ENCODE measurements at regions not wholly inside any gene's neighbourhood (a gene's known extent, or its start where the extent isn't known, plus 50 kb on each side); places are given as distances from the start of the nearest gene placed in this dataset.

GRCh38 chr2:42108852-42109251, 60.3 kb upstream of the EML4 start:
- no peak for TF ChIP-seq CTCF (conservative IDR thresholded peaks at IDR 0.05)
- no peak overlapping the region for H3K4me3 Mint-ChIP-seq
- no peaks in the 10 kb centered on the region for H3K27me3 Mint-ChIP-seq (ENCODE audit: low read depth)
- H3K36me3 Mint-ChIP-seq (ENCODE audit: low read depth), result no peaks in the 10 kb centered on the region
- peaks cover 8% of the 10 kb centered on the region for H3K4me1 Mint-ChIP-seq
- no peaks in the 10 kb centered on the region for H3K9me3 Mint-ChIP-seq
- no peak overlapping the region for H3K27ac Mint-ChIP-seq (ENCODE audit: unreplicated experiment)
- DNase-seq (ENCODE audit: low read depth, low spot score), result no peak

GRCh38 chr2:42109959-42110640, 59.1 kb upstream of the EML4 start:
- TF ChIP-seq CTCF (conservative IDR thresholded peaks at IDR 0.05), result no peak
- H3K9me3 Mint-ChIP-seq, result no peaks in the 10 kb centered on the region
- H3K27ac Mint-ChIP-seq (ENCODE audit: unreplicated experiment), result no peak overlapping the region
- H3K4me3 Mint-ChIP-seq, result no peak overlapping the region
- H3K4me1 Mint-ChIP-seq, result peaks cover 3% of the 10 kb centered on the region
- no peaks in the 10 kb centered on the region for H3K27me3 Mint-ChIP-seq (ENCODE audit: low read depth)
- H3K36me3 Mint-ChIP-seq (ENCODE audit: low read depth), result no peaks in the 10 kb centered on the region
- no peak for DNase-seq (ENCODE audit: low read depth, low spot score)

- DNase-seq (ENCODE audit: low read depth, low spot score), result no peak
- H3K9me3 Mint-ChIP-seq, result no peaks in the 10 kb centered on the region
- no peaks in the 10 kb centered on the region for H3K27me3 Mint-ChIP-seq (ENCODE audit: low read depth)
- H3K4me3 Mint-ChIP-seq, result no peak overlapping the region
- H3K36me3 Mint-ChIP-seq (ENCODE audit: low read depth), result no peaks in the 10 kb centered on the region
- H3K27ac Mint-ChIP-seq (ENCODE audit: unreplicated experiment), result no peak overlapping the region
- H3K4me1 Mint-ChIP-seq, result no peaks in the 10 kb centered on the region
- TF ChIP-seq CTCF (conservative IDR thresholded peaks at IDR 0.05), result no peak
Measured at GRCh38 chr2:42110641-42111322, 58.4 kb upstream of the EML4 start.

- no peak for DNase-seq (ENCODE audit: low read depth, low spot score)
- Mint-ChIP-seq H3K4me3 (no peak overlapping the region), H3K27me3 (ENCODE audit: low read depth) (no peaks in the 10 kb centered on the region), H3K4me1 (peaks cover 2% of the 10 kb centered on the region), H3K9me3 (no peaks in the 10 kb centered on the region), H3K36me3 (ENCODE audit: low read depth) (no peaks in the 10 kb centered on the region), H3K27ac (ENCODE audit: unreplicated experiment) (no peak overlapping the region)
- TF ChIP-seq CTCF (conservative IDR thresholded peaks at IDR 0.05), result no peak
Measured at GRCh38 chr2:42112418-42112817, 56.7 kb upstream of the EML4 start.

- no peak overlapping the region for H3K4me3 Mint-ChIP-seq
- no peaks in the 10 kb centered on the region for H3K27me3 Mint-ChIP-seq (ENCODE audit: low read depth)
- peaks cover 12% of the 10 kb centered on the region for H3K4me1 Mint-ChIP-seq
- H3K27ac Mint-ChIP-seq (ENCODE audit: unreplicated experiment), result no peak overlapping the region
- no peaks in the 10 kb centered on the region for H3K9me3 Mint-ChIP-seq
- no peaks in the 10 kb centered on the region for H3K36me3 Mint-ChIP-seq (ENCODE audit: low read depth)
- no peak for TF ChIP-seq CTCF (conservative IDR thresholded peaks at IDR 0.05)
- no peak for DNase-seq (ENCODE audit: low read depth, low spot score)
Measured at GRCh38 chr2:42113452-42113851, 55.7 kb upstream of the EML4 start.
